Kidney capillary endothelial cell (primary cell): ENCODE measurements at regions not wholly inside any gene's neighbourhood (a gene's known extent, or its start where the extent isn't known, plus 50 kb on each side); places are given as distances from the start of the nearest gene placed in this dataset.

Experiments used
- DNase-seq: peaks from one replicate; pipeline ENCODE4 v3.0.0-alpha.2; 2018; ENCODE audit warnings: low spot score

- DNase-seq, result no peak
Measured at GRCh38 chr1:4584449-4584848, 70.0 kb upstream of the AJAP1 start.

- no peak for DNase-seq
Measured at GRCh38 chr1:4585216-4585615, 69.2 kb upstream of the AJAP1 start.

DNA sequence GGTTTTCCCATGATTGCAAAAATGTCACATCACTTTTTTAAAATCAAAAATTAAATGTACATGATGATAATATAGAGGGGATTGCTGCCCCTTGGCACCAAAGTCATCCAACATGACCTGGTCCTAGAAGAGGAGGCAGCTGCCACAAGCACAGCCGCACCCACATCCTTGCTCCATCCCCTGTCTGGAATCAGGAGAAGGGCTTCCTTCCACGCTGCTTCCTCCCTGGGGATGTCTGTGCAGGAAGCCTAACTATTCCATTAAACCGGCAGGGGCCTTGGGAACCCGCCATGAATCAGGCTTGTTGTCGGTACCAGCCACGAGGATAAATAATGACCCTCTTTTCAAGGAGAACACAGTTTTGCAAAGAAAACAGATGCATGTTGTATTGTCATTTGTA is 68.7 kb upstream of the AJAP1 start:
- DNase-seq, result no peak

GRCh38 chr1:4586611-4587160 is 67.7 kb upstream of the AJAP1 start:
- no peak for DNase-seq

DNA sequence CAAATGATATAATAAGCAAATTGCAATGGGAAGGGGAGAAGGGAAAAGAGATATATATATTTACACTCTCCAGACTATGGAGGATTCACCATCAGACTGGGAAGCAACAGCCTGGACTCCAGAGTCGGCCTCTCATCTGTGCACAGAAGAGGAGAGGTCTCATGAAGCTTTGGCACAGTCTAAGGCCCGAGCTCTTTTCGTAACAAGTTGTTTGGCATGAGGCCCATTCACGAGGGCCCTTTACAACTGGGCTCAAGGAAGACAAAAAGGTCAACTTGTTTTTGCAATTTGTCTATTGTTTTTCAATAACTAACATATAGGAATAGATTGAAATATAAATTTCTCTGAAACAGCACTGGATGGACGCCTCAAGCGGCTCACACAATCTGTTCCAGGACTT is 66.7 kb upstream of the AJAP1 start:
- DNase-seq, result no peak

DNA sequence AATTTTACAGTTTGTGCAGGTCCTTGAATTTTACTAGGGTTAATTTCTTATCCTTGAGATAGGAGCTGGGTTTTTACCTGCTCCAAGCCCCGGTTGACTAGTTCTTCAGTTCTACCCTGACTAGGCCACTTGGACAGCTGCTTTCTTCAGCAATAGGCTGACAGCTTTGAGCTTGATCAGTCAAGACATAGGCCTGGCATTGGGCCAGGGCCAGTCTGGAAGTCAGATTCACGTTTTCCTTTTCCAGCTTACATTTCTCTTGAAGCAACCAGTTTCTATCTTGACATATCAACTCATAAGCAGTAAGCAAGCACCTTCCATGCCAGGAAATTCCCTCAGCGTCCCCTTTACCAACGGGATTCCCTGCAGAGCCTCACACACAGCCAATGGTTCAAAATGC is 63.7 kb upstream of the AJAP1 start:
- DNase-seq, result no peak

DNA sequence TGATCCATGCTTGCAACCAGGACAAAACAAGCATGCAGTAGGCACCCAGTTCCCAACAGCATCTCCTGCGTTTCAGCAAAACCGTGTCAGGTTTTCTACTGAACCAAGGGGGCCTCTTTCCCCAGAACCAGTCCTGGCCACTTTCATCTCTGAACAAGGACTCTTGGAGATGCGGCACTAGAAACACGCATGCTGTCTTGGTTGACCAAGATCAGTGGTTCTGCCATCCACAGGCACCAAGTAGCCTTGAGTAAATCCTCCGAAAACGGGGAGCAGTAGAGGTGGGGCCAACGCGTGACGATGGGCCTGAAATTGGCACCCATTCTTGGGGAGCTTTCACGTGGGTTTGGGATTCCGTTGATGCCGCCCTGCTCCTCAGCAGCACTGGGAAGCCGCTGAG is 62.5 kb upstream of the AJAP1 start:
- no peak for DNase-seq

DNA sequence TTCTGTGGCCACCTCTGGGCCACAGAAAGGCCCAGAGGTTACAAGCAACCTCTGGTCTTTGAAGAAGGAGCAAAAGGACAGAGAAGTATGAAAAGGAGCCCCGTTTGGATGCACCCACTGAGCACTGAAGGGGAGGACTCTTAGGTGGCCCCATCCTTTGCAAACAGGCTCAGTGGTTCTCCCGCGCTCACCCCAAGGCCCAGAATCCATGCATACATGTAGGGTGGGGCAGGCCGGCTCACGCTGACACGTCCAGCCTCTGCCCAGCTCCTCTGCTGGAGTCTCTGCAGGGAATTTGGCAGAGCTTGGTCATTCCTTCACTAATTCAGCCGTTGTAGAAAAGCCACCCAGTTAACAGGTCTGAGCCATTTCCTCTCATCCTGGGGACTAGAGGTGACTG is 61.3 kb upstream of the AJAP1 start:
- DNase-seq, result no peak

DNA sequence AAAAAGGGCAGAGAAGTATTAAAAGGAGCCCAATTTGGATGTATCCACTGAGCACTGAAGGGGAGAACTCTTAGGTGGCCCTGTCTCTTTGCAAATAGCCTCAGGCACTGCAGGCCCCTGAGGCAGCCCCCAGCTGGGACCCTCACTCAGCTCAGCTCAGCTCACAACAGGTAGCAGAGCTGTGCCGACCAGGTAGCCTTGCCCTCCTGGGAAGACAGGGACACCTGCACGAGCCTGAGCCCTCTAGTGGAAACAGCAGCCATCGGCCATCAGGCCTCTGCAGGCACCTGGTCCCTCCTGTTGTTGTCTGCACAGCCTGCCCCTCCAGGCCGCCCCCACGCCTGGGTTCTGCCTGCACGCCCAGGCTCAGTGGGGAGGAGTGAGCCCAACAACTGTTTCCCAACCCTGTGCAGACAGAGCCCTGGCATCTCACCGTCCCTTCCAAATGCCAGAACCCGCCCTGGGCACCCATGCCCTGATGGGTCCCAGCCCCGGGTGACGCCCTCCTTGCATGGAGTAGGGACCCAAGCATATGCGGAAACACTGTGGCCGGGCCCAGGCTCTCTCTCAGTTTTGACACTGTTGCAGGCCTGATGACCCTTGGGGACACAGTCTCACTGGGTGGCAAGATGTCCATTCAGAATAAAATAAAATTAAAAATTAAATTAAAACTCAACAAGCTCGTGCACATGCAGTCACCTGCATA is 60.0 kb upstream of the AJAP1 start:
- DNase-seq, result no peak

GRCh38 chr1:4595341-4596225 is 58.8 kb upstream of the AJAP1 start:
- DNase-seq, result no peak

GRCh38 chr1:4596486-4596885 is 57.9 kb upstream of the AJAP1 start:
- DNase-seq, result no peak

GRCh38 chr1:4597020-4597419 is 57.4 kb upstream of the AJAP1 start:
- no peak for DNase-seq

GRCh38 chr1:4598561-4598960 is 55.8 kb upstream of the AJAP1 start:
- no peak for DNase-seq

DNA sequence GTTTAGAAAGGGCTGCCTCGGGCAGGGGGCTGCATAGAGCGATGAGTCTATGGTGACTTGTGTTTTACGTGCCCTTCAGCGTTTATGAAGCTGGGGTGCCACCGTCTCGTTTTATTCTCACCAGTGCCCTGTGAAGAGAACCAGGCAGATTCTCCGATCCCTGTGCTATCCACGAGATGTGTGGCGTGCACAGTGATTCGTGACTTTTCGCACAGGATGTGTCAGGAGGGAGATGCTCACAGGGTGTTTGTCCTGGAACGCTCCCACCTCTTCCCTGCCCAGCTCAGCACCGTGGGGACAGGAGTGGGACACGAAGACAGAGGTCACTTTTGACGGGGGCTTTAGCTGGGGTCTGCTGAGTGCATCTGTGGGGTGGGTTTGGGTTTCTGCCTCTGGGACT is 54.9 kb upstream of the AJAP1 start:
- no peak for DNase-seq

DNA sequence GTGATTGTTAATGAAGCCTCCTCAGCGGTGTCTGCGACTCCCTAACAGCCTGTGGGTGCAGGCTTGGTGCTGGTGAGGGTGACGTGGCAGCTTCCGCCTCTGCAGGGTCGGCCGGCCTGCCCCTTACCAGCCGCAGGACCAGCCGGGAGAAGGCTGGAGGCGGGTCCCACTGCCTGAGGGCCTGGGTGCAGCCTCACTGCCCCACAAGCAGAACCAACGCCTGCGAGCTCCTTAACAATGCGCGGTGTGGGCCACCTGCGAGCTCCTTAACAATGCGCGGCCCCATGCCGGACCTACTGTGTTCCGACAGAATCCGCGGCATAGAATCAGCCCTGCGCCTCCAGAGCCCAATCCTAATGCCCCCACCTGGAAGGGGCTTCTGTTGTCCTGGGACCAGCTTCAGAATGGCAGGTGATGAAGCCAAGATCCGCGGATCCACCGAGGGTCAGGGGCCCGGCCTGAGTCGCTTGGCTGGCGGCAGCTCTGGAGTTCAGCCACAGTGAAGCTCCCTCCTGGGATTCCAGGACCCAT is 54.4 kb upstream of the AJAP1 start:
- no peak for DNase-seq

DNA sequence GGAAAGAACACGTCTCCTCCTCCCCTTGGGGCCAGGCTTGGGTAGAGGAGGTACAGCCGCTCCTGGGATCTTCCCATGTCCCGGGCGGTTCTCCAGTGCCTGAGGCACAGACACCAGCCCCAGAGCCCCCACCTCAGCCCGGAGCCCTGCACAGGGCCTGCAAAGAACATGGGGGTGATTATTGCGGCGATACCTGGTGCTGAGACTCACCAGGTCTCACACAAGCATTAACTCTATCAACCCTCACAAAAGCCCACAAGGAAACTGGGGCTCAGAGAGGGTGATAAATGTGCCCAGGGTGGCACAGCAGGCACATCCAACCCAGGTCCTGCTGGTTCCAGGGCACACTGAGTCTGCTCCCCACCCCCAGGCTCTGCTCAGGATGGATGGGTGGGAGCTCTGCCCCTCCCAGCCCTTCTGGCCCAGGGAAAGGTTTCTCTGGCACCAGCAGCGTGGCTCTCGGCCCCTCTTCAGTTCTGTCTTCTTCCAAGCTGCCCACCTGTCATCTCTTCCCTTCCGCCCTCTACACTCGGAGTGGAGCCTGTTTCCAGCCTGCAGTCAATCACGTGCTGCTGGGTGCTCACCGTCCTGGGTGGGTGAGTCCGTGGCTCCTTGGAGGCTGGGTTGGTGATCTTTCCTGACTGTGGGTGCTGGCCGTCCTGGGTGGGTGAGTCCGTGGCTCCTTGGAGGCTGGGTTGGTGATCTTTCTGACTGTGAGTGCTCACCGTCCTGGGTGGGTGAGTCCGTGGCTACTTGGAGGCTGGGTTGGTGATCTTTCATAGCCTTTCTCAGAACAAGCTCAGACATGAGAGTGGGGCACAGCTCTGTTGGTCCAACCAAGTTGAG is 53.6 kb upstream of the AJAP1 start:
- no peak for DNase-seq

DNA sequence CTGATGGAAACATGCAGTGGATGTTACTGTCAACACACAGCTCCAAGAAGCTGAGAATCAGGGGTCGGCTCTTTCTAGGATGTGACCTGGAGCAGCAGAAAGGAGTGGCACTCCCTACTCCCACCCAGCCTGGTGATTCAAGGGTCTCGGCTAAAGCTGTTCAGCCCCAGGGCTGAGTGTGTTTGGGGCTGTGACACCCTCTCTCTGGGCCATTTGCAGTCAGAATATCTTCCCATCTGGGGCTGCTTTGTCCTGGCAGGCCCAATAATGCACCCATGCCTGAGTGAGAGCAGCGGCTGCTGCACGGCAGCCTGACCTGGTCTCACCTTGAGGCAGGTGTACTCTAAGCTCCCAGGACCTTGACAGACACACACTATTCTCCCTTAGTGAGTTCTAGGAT is 52.5 kb upstream of the AJAP1 start:
- DNase-seq, result no peak

- no peak for DNase-seq
Measured at GRCh38 chr1:4602462-4603294, 51.7 kb upstream of the AJAP1 start.

DNA sequence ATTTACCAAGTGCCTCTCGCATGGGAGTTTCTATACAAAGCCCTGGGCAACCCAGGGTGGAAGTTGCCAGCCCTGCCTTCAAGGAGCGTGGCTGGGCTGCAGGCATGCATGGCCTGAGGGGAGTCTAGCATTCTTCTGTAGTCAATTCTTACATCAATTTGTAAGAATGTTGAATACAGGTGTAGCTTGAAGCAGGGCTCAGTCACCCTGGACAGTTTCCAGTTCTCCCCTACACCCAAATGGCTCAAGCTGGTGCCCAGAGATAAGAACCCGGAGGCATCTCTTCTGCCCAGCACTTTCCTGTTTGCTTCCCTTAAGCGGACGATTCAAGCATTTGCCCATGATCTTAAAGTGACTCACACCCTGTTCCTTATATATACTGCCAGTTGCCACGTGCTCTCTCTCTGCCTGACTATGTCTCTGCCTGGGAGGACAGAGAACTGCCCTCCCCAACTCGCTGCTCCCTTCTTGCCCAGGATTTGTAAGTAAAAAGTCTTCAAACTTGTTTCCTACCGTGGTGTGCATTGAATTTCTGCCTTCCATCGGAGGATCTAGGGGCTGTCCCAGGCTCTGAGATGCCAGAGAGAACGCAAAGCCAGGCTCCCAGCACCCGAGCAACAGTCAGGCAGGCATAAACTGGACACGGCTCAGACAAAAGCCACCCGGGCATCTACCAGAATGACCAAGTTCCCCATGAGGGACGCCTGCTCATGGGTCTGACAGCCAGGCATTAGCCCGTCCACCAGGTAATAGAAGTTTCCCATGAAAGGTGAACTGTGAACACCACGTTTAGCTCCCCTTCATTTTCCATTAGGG is 50.9 kb upstream of the AJAP1 start:
- DNase-seq, result peak; percentile 76
